ENCODE measurements at regions not wholly inside any gene's neighbourhood (a gene's known extent, or its start where the extent isn't known, plus 50 kb on each side); places are given as distances from the start of the nearest gene placed in this dataset.

- TF ChIP-seq POLR2A (IDR thresholded peaks at IDR 0.05) (no peak), CTCF (IDR thresholded peaks at IDR 0.05) (no peak), POLR2AphosphoS5 (IDR thresholded peaks at IDR 0.05) (no peak), EP300 (IDR thresholded peaks at IDR 0.05) (no peak)
Measured at GRCh38 chr7:82617156-82617555, 173.6 kb upstream of the CACNA2D1 start.
